ENCODE measurements at regions not wholly inside any gene's neighbourhood (a gene's known extent, or its start where the extent isn't known, plus 50 kb on each side); places are given as distances from the start of the nearest gene placed in this dataset.

- Histone ChIP-seq H3K27ac (no peak overlapping the region), H3K9me3 (no peaks in the 10 kb centered on the region), H3K4me3 (no peak overlapping the region), H3K27me3 (no peaks in the 10 kb centered on the region), H3K4me1 (no peaks in the 10 kb centered on the region), H3K36me3 (ENCODE audit: low read depth, missing control alignments) (no peaks in the 10 kb centered on the region)
- 63 to 78% methylated on average over 3 of the region's 3 CpGs for WGBS, 2 donors
- no peak for TF ChIP-seq POLR2A (IDR thresholded peaks at IDR 0.05)
- TF ChIP-seq, protein P1, sequence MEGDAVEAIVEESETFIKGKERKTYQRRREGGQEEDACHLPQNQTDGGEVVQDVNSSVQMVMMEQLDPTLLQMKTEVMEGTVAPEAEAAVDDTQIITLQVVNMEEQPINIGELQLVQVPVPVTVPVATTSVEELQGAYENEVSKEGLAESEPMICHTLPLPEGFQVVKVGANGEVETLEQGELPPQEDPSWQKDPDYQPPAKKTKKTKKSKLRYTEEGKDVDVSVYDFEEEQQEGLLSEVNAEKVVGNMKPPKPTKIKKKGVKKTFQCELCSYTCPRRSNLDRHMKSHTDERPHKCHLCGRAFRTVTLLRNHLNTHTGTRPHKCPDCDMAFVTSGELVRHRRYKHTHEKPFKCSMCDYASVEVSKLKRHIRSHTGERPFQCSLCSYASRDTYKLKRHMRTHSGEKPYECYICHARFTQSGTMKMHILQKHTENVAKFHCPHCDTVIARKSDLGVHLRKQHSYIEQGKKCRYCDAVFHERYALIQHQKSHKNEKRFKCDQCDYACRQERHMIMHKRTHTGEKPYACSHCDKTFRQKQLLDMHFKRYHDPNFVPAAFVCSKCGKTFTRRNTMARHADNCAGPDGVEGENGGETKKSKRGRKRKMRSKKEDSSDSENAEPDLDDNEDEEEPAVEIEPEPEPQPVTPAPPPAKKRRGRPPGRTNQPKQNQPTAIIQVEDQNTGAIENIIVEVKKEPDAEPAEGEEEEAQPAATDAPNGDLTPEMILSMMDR (IDR thresholded peaks at IDR 0.05) = no peak
- no peak for DNase-seq
- intact Hi-C loops (cut with DNase I; ENCODE audit: low total_unique reads) = no loop called here
Measured at GRCh38 chr3:177523067-177523675, 325.9 kb upstream of the TBL1XR1 start.

DNA sequence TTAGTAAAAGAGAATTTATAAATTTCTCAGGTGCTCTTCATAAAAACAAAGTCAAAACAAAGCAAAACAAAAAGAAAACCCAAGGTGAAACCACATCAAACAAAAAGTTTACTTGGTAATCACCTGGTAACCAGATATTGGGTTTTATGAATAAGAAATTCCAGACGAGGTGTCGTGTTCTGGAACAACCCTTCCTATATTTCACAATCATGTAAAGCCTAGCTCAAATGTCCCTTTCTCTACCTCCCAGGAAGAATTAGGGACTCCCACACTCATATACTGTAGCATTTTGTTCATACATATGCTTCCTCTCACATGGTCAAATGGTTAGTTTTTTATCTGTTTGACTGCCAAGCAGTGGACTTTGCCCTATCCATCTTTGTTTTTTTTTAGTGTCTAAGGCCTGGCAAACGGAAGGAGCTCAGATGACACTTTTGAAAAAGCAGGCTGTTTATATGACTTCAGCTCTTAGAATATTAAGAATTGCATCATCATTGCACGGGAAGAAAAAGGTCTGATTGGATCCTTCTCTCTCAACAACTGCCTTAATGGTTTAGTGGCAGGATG, 326.7 kb upstream of the TBL1XR1 start:
- DNase-seq = no peak
- no peaks in the 10 kb centered on the region for H3K27me3 ChIP-seq
- no peaks in the 10 kb centered on the region for H3K4me1 ChIP-seq
- TF ChIP-seq, protein P1 (IDR thresholded peaks at IDR 0.05) = no peak
- no peak for TF ChIP-seq POLR2A (IDR thresholded peaks at IDR 0.05)
- no peak overlapping the region for H3K4me3 ChIP-seq
- 79 to 81% methylated on average over 4 of the region's 4 CpGs for WGBS, 2 donors
- intact Hi-C loops (cut with DNase I; ENCODE audit: low total_unique reads) = no loop called here
- no peaks in the 10 kb centered on the region for H3K36me3 ChIP-seq (ENCODE audit: low read depth, missing control alignments)
- H3K27ac ChIP-seq = no peak overlapping the region
- no peaks in the 10 kb centered on the region for H3K9me3 ChIP-seq

DNA sequence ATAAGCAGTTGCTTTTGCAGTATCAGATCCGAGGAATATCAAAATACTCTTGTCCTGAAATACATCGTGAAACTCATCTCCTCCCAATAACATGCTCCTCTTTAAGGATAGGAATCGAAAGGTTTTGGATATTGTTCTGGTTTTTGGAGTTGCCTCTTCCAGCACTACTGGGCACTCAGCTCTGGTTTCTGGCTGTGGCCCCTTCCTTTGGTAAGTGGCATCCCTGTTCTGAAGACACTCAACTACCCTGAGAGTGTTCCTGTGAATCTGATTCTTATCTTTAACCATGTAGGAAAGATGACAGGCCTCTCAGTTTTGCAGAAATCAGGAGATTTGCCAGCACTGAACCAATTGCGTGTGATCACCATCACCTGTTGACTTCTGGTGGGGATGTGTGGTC, 327.5 kb upstream of the TBL1XR1 start:
- WGBS, 2 donors = 92 to 98% methylated on average over 4 of the region's 4 CpGs

DNA sequence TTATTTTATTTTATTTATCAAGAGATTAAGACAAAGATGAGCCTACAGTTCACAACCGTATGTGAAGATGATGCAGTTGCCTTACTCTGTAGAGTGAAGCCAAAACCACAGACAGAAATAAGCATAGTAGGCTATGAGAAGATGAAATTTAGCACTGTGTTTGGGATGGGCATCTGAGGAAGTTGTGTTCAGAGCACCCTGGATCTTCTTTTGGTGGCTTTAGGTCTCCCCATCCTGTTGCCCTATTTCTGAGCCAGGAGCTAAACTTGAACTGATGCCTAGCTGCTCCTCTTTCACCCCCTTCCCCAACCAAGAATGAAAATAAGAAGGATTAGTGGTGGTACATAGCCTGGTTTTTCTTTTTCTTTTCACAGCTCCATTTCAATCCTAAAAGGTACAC, 328.1 kb upstream of the TBL1XR1 start:
- intact Hi-C loops (cut with DNase I; ENCODE audit: low total_unique reads) = no loop called here
- Histone ChIP-seq H3K4me3 (no peak overlapping the region), H3K4me1 (no peaks in the 10 kb centered on the region), H3K27ac (no peak overlapping the region), H3K27me3 (no peaks in the 10 kb centered on the region), H3K9me3 (no peaks in the 10 kb centered on the region), H3K36me3 (ENCODE audit: low read depth, missing control alignments) (no peaks in the 10 kb centered on the region)
- no peak for DNase-seq
- 88 to 91% methylated on average over 1 of the region's 1 CpG for WGBS, 2 donors
- no peak for TF ChIP-seq POLR2A (IDR thresholded peaks at IDR 0.05)
- TF ChIP-seq, protein P1 (IDR thresholded peaks at IDR 0.05) = no peak

More for the DNA sequence above, 327.5 kb upstream of the TBL1XR1 start:
- H3K9me3 ChIP-seq = no peaks in the 10 kb centered on the region
- H3K4me1 ChIP-seq = no peaks in the 10 kb centered on the region
- intact Hi-C loops (cut with DNase I; ENCODE audit: low total_unique reads) = no loop called here
- no peak overlapping the region for H3K27ac ChIP-seq
- DNase-seq = no peak
- no peaks in the 10 kb centered on the region for H3K27me3 ChIP-seq
- H3K36me3 ChIP-seq (ENCODE audit: low read depth, missing control alignments) = no peaks in the 10 kb centered on the region
- TF ChIP-seq POLR2A (IDR thresholded peaks at IDR 0.05) = no peak
- TF ChIP-seq, protein P1 (IDR thresholded peaks at IDR 0.05) = no peak
- H3K4me3 ChIP-seq = no peak overlapping the region

Data from testis (tissue), 2 donors.